ENCODE measurements at regions not wholly inside any gene's neighbourhood (a gene's known extent, or its start where the extent isn't known, plus 50 kb on each side); places are given as distances from the start of the nearest gene placed in this dataset.

- TF ChIP-seq CTCF (conservative IDR thresholded peaks at IDR 0.05; ENCODE audit: low read depth, low read length) (no peak), EZH2 (IDR thresholded peaks at IDR 0.05; ENCODE audit: low read length, unreplicated experiment) (no peak)
Measured at GRCh38 chr18:41666231-41666630, 288.8 kb upstream of the PIK3C3 start.
